Upper lobe of right lung (tissue), 1 donor: ENCODE measurements at regions not wholly inside any gene's neighbourhood (a gene's known extent, or its start where the extent isn't known, plus 50 kb on each side); places are given as distances from the start of the nearest gene placed in this dataset.
"Not testable (repeated sequence)": the region's sequence is repeated elsewhere in the genome, so short reads cannot be mapped to it uniquely, and the experiment has no call there.

Experiments
- ATAC-seq: fragments of 200-7000 bp; cut with Tn5 transposase; one replicate; pipeline ENCODE4 v1.9.1; 2020; ENCODE audit warnings: mild to moderate bottlenecking, moderate library complexity
- DNase-seq: peaks from one replicate; pipeline ENCODE4 v3.0.0-alpha.2; 2020
- H3K27ac ChIP-seq: fragments of 200-600 bp; one replicate; pipeline ENCODE4 v1.8.0; 2022
- H3K27me3 ChIP-seq: fragments of 200-600 bp; one replicate; pipeline ENCODE4 v1.8.0; 2022; ENCODE audit warnings: mild to moderate bottlenecking
- H3K36me3 ChIP-seq: fragments of 200-600 bp; one replicate; pipeline ENCODE4 v1.8.0; 2022
- H3K4me1 ChIP-seq: fragments of 200-600 bp; one replicate; pipeline ENCODE4 v1.8.0; 2022
- H3K4me3 ChIP-seq: fragments of 200-600 bp; one replicate; pipeline ENCODE4 v1.8.0; 2022; ENCODE audit warnings: mild to moderate bottlenecking
- H3K9me3 ChIP-seq: fragments of 200-600 bp; one replicate; pipeline ENCODE4 v1.8.0; 2022
- CTCF ChIP-seq: fragments of 200-600 bp; IDR thresholded peaks from one replicate; pipeline ENCODE4 v1.8.0; 2022; ENCODE audit warnings: antibody characterized with exemption
- intact Hi-C: fragments of 100-400 bp; cut with DNase I; formaldehyde crosslinking; loops from one replicate; pipeline ENCODE4 v1.11.0; 2022
- donor health status: DM: no; HTN: yes; CAD: no; lungs with severe emphysema.

GRCh38 chr6:141925001-141925400, 207.7 kb upstream of the GJE1 start:
- Histone ChIP-seq H3K27me3 (no peaks in the 10 kb centered on the region), H3K4me3 (no peak overlapping the region), H3K27ac (no peak overlapping the region), H3K9me3 (no peaks in the 10 kb centered on the region), H3K36me3 (no peaks in the 10 kb centered on the region), H3K4me1 (no peaks in the 10 kb centered on the region)
- DNase-seq (no peak), ATAC-seq (no peak)
- no peak for TF ChIP-seq CTCF
- intact Hi-C loops, result no loop called here

GRCh38 chr6:141922898-141923297, 209.8 kb upstream of the GJE1 start:
- H3K36me3 ChIP-seq, result no peaks in the 10 kb centered on the region
- H3K4me3 ChIP-seq, result no peak overlapping the region
- intact Hi-C loops, result no loop called here
- H3K27ac ChIP-seq, result no peak overlapping the region
- DNase-seq (no peak), ATAC-seq (no peak)
- TF ChIP-seq CTCF, result no peak
- no peaks in the 10 kb centered on the region for H3K9me3 ChIP-seq
- no peaks in the 10 kb centered on the region for H3K27me3 ChIP-seq
- H3K4me1 ChIP-seq, result no peaks in the 10 kb centered on the region

GRCh38 chr6:141916682-141917505, 215.8 kb upstream of the GJE1 start:
- DNase-seq, result not testable (repeated sequence)

GRCh38 chr6:141914646-141915045, 218.1 kb upstream of the GJE1 start:
- no peak overlapping the region for H3K4me3 ChIP-seq
- H3K4me1 ChIP-seq, result no peaks in the 10 kb centered on the region
- H3K27ac ChIP-seq, result no peak overlapping the region
- H3K27me3 ChIP-seq, result no peaks in the 10 kb centered on the region
- intact Hi-C loops, result no loop called here
- no peak for TF ChIP-seq CTCF
- DNase-seq (no peak), ATAC-seq (no peak)
- H3K36me3 ChIP-seq, result no peaks in the 10 kb centered on the region
- H3K9me3 ChIP-seq, result no peaks in the 10 kb centered on the region

More at GRCh38 chr6:141916682-141917505, 215.8 kb upstream of the GJE1 start:
- H3K27me3 ChIP-seq, H3K4me3 ChIP-seq, H3K4me1 ChIP-seq, H3K36me3 ChIP-seq, intact Hi-C loops, ATAC-seq, H3K9me3 ChIP-seq, H3K27ac ChIP-seq: not testable (repeated sequence)

- ATAC-seq (no peak), DNase-seq (no peak)
- intact Hi-C loops, result no loop called here
- H3K36me3 ChIP-seq, result no peaks in the 10 kb centered on the region
- no peak overlapping the region for H3K4me3 ChIP-seq
- TF ChIP-seq CTCF, result no peak
- H3K27me3 ChIP-seq, result no peaks in the 10 kb centered on the region
- no peaks in the 10 kb centered on the region for H3K4me1 ChIP-seq
- no peak overlapping the region for H3K27ac ChIP-seq
- H3K9me3 ChIP-seq, result no peaks in the 10 kb centered on the region
These were observed 226.1 kb upstream of the GJE1 start for GRCh38 chr6:141906569-141907080.

GRCh38 chr6:141890661-141891060, 242.1 kb upstream of the GJE1 start:
- Histone ChIP-seq H3K27ac (no peak overlapping the region), H3K9me3 (no peaks in the 10 kb centered on the region), H3K36me3 (no peaks in the 10 kb centered on the region), H3K4me3 (no peak overlapping the region), H3K27me3 (no peaks in the 10 kb centered on the region), H3K4me1 (no peaks in the 10 kb centered on the region)
- intact Hi-C loops, result no loop called here
- TF ChIP-seq CTCF, result no peak
- DNase-seq (no peak), ATAC-seq (no peak)
